Skeletal muscle tissue (tissue), 3 donors: ENCODE measurements at regions not wholly inside any gene's neighbourhood (a gene's known extent, or its start where the extent isn't known, plus 50 kb on each side); places are given as distances from the start of the nearest gene placed in this dataset.

ENCODE experiments used
- H3K27ac ChIP-seq: one replicate; pipeline ENCODE4 v1.7.0; 2013; ENCODE audit warnings: mild to moderate bottlenecking, low read depth, low read length, inconsistent platforms
- H3K27me3 ChIP-seq, 3 donors: one replicate each; pipeline ENCODE4 v1.7.0; 2013; ENCODE audit warnings: low read length in 3 of 3; ENCODE audit not compliant: control insufficient read depth in 3 of 3, insufficient read depth in 3 of 3
- H3K36me3 ChIP-seq, 3 donors: one replicate each; pipeline ENCODE4 v1.7.0; 2013; ENCODE audit warnings: low read length in 3 of 3; ENCODE audit not compliant: control insufficient read depth in 3 of 3, insufficient read depth in 3 of 3
- H3K4me1 ChIP-seq, 3 donors: one replicate each; pipeline ENCODE4 v1.7.0; 2013; ENCODE audit warnings: low read length in 3 of 3, mild to moderate bottlenecking in 3 of 3; ENCODE audit not compliant: control insufficient read depth in 3 of 3, insufficient read depth in 3 of 3
- H3K4me3 ChIP-seq, 3 donors: one replicate each; pipeline ENCODE4 v1.7.0; 2013; ENCODE audit warnings: low read length in 3 of 3
- H3K9ac ChIP-seq, 3 donors: one replicate each; pipeline ENCODE4 v1.7.0; 2013; ENCODE audit warnings: low read length in 3 of 3, mild to moderate bottlenecking in 3 of 3, moderate library complexity in 2 of 3, low read depth in 1 of 3
- H3K9me3 ChIP-seq, 3 donors: one replicate each; pipeline ENCODE4 v1.7.0; 2013; ENCODE audit warnings: low read length in 3 of 3; ENCODE audit not compliant: control insufficient read depth in 3 of 3
- donor health status: Osteomylitis.

DNA sequence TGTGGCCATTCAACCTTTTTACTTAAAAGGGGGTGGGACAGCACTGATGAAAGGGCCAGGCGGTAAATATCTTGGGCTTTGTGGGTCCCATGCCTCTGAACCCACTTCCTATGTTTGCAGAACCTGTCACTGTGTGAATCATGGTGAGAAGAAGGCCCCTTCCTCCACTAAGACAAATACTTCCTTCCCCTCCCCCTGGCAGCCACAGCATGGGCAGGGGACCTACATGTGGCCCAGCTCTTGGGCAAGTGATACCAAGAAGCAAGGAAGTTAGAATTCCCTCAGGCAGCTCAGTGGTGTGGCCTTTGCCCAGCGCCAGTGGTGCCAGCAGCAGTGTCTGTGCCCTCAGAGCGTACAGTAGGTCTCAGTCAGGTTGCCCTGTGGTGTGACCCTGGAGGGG lies 168.6 kb downstream of the TRIM33 start:
- Histone ChIP-seq H3K27me3 (no peaks in the 10 kb centered on the region), H3K36me3 (no peaks in the 10 kb centered on the region), H3K9ac (no peak overlapping the region), H3K4me3 (no peak overlapping the region), H3K27ac (no peak overlapping the region), H3K9me3 (no peaks in the 10 kb centered on the region), H3K4me1 (peaks cover 12 to 14% (median 13%) of the 10 kb centered on the region in 3 donors)

GRCh38 chr1:114341856-114342255 lies 169.1 kb downstream of the TRIM33 start:
- Histone ChIP-seq H3K9ac (no peak overlapping the region), H3K4me1 (peaks cover 11 to 12% (median 12%) of the 10 kb centered on the region in 3 donors), H3K27ac (no peak overlapping the region), H3K4me3 (no peak overlapping the region), H3K9me3 (no peaks in the 10 kb centered on the region), H3K27me3 (no peaks in the 10 kb centered on the region), H3K36me3 (no peaks in the 10 kb centered on the region)

GRCh38 chr1:114341299-114341698 lies 169.7 kb downstream of the TRIM33 start:
- Histone ChIP-seq H3K27me3 (no peaks in the 10 kb centered on the region), H3K4me3 (no peak overlapping the region), H3K9me3 (no peaks in the 10 kb centered on the region), H3K9ac (no peak overlapping the region), H3K36me3 (no peaks in the 10 kb centered on the region), H3K27ac (no peak overlapping the region), H3K4me1 (peaks cover 7 to 9% (median 9%) of the 10 kb centered on the region in 3 donors)

DNA sequence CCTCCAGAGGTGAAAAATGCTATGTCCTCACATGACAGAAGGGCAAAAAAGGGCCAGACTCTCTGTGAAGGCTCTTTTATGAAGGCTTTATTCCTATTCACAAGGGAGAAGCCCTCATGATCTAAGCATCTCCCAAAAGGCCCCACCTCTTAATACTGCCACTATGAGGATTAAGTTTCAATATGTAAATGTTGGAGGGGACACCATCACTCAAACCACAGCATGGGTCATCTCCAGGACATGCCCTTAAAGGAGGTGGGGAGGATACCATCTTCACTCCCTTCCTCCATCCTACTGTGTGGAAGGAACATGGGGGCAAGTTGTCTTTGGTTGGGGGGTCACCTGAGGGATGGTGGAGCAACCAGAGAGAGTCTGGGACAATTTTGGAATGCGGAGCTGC lies 170.1 kb downstream of the TRIM33 start:
- Histone ChIP-seq H3K4me1 (peaks cover 4 to 7% (median 7%) of the 10 kb centered on the region in 3 donors), H3K27ac (no peak overlapping the region), H3K27me3 (no peaks in the 10 kb centered on the region), H3K4me3 (no peak overlapping the region), H3K9me3 (no peaks in the 10 kb centered on the region), H3K9ac (no peak overlapping the region), H3K36me3 (no peaks in the 10 kb centered on the region)

- peaks cover 0 to 5% (median 3%) of the 10 kb centered on the region in 3 donors for H3K4me1 ChIP-seq
- H3K27me3 ChIP-seq, result no peaks in the 10 kb centered on the region
- no peaks in the 10 kb centered on the region for H3K36me3 ChIP-seq
- H3K9ac ChIP-seq, result no peak overlapping the region
- H3K4me3 ChIP-seq, result no peak overlapping the region
- no peaks in the 10 kb centered on the region for H3K9me3 ChIP-seq
- H3K27ac ChIP-seq, result no peak overlapping the region
Observed at GRCh38 chr1:114339379-114339778, 171.6 kb downstream of the TRIM33 start.

- Histone ChIP-seq H3K9me3 (no peaks in the 10 kb centered on the region), H3K27ac (no peak overlapping the region), H3K4me3 (no peak overlapping the region), H3K27me3 (no peaks in the 10 kb centered on the region), H3K36me3 (no peaks in the 10 kb centered on the region), H3K9ac (no peak overlapping the region), H3K4me1 (peaks cover 0 to 5% (median 3%) of the 10 kb centered on the region in 3 donors)
Observed at GRCh38 chr1:114338191-114338890, 172.7 kb downstream of the TRIM33 start.

- Histone ChIP-seq H3K9ac (no peak overlapping the region), H3K27me3 (no peaks in the 10 kb centered on the region), H3K4me3 (no peak overlapping the region), H3K27ac (no peak overlapping the region), H3K9me3 (no peaks in the 10 kb centered on the region), H3K36me3 (no peaks in the 10 kb centered on the region), H3K4me1 (peaks cover 0 to 5% (median 3%) of the 10 kb centered on the region in 3 donors)
Observed at GRCh38 chr1:114337417-114337816, 173.6 kb downstream of the TRIM33 start.

DNA sequence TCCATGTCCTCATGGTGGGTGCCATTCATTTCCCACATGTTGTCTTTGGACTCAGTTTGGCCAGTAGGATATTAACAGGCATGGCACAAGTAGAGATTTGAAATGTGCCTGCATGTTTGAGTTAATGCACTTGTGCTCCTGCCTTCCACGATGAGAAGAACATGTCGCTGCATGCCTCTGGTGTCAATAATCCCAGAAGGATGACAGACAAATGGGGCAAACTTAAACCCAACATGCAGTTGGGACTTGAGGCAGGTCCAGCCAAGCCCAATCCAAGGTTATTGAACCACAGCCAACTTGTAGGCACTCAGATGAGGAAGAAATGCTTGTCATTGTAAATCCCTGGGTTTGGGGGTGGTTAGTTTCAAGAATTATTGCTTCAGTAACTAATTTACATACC lies 174.6 kb downstream of the TRIM33 start:
- Histone ChIP-seq H3K9ac (no peak overlapping the region), H3K4me1 (no peaks in the 10 kb centered on the region), H3K4me3 (no peak overlapping the region), H3K27me3 (no peaks in the 10 kb centered on the region), H3K36me3 (no peaks in the 10 kb centered on the region), H3K9me3 (no peaks in the 10 kb centered on the region), H3K27ac (no peak overlapping the region)

- Histone ChIP-seq H3K4me3 (no peak overlapping the region), H3K27ac (no peak overlapping the region), H3K4me1 (no peaks in the 10 kb centered on the region), H3K36me3 (no peaks in the 10 kb centered on the region), H3K9ac (no peak overlapping the region), H3K9me3 (no peaks in the 10 kb centered on the region), H3K27me3 (peaks cover 0 to 3% (median 1%) of the 10 kb centered on the region in 3 donors)
Observed at GRCh38 chr1:114335273-114335672, 175.7 kb downstream of the TRIM33 start.

GRCh38 chr1:114334297-114334696 lies 176.7 kb downstream of the TRIM33 start:
- H3K36me3 ChIP-seq, result no peaks in the 10 kb centered on the region
- no peak overlapping the region for H3K27ac ChIP-seq
- no peak overlapping the region for H3K9ac ChIP-seq
- no peaks in the 10 kb centered on the region for H3K4me1 ChIP-seq
- H3K9me3 ChIP-seq, result no peaks in the 10 kb centered on the region
- no peak overlapping the region for H3K4me3 ChIP-seq
- H3K27me3 ChIP-seq, result peaks cover 0 to 5% (median 3%) of the 10 kb centered on the region in 3 donors
